ENCODE measurements at regions not wholly inside any gene's neighbourhood (a gene's known extent, or its start where the extent isn't known, plus 50 kb on each side); places are given as distances from the start of the nearest gene placed in this dataset.

- TF ChIP-seq ZNF274 (IDR thresholded peaks at IDR 0.05; ENCODE audit: low read depth, low read length), result no peak
- no peak for TF ChIP-seq YY1 (IDR thresholded peaks at IDR 0.05; ENCODE audit: insufficient read depth, insufficient read length)
- TF ChIP-seq SUZ12 (IDR thresholded peaks at IDR 0.05; ENCODE audit: extremely low read depth, insufficient read depth, insufficient read length), result no peak
Observed at GRCh38 chr2:21890041-21890440, 766.3 kb downstream of the TDRD15 start.
